Caki2 (cell line): ENCODE measurements at regions not wholly inside any gene's neighbourhood (a gene's known extent, or its start where the extent isn't known, plus 50 kb on each side); places are given as distances from the start of the nearest gene placed in this dataset.

Experiments
- DNase-seq: peaks from one replicate; pipeline ENCODE4 v3.0.0-alpha.2; 2015; ENCODE audit warnings: low read depth
- in situ Hi-C: cut with HindIII; loops from 2 replicates; pipeline ENCODE4 v1.10.0; 2016; ENCODE audit warnings: low sequenced_read_pairs, low pct_unique_long_range_greater_than_20kb, mixed read lengths

DNA sequence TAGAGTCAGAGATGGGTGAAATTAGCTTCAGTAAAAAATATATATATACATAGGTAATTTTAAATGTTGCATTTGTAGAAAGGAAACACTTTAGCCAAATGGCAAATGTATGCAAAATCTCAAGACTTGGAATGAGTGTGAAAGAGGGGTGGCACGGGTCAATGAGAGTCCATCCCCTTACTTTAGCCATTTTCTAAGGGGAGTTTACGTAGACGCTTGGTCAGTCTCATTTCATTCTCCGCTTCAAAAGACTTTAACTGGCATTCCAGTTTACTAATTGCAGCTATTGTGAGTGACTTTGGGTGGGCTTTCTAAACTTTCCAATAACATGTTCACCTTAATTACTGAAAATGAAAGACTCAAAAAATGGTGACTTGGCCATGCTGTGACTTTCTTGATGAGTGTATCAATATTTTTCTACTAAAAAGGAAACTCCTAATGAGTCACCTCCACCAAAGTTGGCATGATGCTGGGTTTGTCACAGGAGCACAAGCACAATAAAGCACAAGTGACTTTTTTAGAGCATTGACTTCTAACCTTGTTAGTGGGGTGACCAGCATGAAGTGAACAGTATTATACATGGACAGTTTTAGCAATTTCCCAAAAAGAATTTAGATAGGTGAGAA, 356.0 kb upstream of the RASGEF1B start:
- in situ Hi-C loops, result no loop called here

DNA sequence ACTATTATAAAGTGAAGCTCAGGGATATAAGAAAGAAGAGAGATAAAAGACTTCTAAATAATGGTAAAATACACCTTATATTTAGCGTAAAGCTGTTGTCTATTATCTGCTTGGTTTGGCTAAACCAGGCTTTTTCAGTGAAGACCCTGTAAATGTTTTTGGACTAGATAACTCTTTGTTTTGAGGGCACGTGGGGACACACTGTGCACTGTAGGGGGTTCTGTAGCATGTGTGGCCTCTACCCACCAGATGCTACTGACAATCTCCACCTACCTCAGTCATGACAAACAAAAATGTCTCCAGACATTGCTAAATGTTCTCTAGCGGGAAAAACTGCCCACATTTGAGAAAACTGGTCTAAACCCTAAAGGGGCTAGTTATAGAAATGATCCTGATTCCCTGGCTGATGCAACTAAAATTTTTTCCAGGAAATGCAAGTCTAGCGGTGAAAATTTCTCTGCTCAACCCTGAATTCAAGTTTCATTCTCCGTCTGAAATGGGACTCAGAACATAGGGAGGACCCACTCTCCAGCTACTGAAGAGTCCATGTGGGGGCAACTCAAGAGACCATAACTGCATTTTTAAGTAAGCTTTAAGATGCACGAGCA, 355.2 kb upstream of the RASGEF1B start:
- DNase-seq, result no peak
- in situ Hi-C loops, result no loop called here

More for the DNA sequence above, 356.0 kb upstream of the RASGEF1B start:
- DNase-seq, result no peak

GRCh38 chr4:81826335-81826734, 354.6 kb upstream of the RASGEF1B start:
- in situ Hi-C loops, result no loop called here
- no peak for DNase-seq

DNA sequence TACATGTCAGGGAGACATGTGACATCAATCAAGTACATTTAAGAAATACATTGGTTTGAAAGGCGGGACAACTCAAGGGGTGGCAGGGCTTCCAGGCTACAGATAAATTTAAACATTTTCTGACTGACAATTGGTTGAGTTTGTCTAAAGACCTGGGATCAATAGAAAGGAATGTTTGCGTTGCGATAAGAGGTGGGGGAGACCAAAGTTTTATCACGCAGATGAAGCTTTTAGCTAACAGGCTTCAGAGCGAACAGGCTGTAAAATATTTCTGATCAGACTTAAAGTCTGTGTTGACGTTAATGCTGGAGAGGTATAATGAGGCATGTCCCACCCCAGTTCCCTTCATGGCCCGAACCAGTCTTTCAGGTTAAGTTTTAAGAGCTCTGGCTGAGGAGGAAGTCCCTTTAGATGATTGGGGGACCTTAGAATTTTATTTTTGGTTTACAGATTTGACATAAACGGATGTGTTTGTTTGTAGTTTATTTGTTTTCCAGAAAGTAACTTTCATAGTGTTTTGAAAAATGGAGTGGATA, 346.7 kb upstream of the RASGEF1B start:
- DNase-seq, result no peak
- in situ Hi-C loops, result no loop called here

- in situ Hi-C loops, result no loop called here
- DNase-seq, result no peak
These were observed 344.5 kb upstream of the RASGEF1B start for GRCh38 chr4:81816031-81816761.

GRCh38 chr4:81814987-81815541, 343.4 kb upstream of the RASGEF1B start:
- in situ Hi-C loops, result no loop called here
- DNase-seq, result no peak

GRCh38 chr4:81811562-81812293, 340.0 kb upstream of the RASGEF1B start:
- in situ Hi-C loops, result no loop called here
- no peak for DNase-seq

DNA sequence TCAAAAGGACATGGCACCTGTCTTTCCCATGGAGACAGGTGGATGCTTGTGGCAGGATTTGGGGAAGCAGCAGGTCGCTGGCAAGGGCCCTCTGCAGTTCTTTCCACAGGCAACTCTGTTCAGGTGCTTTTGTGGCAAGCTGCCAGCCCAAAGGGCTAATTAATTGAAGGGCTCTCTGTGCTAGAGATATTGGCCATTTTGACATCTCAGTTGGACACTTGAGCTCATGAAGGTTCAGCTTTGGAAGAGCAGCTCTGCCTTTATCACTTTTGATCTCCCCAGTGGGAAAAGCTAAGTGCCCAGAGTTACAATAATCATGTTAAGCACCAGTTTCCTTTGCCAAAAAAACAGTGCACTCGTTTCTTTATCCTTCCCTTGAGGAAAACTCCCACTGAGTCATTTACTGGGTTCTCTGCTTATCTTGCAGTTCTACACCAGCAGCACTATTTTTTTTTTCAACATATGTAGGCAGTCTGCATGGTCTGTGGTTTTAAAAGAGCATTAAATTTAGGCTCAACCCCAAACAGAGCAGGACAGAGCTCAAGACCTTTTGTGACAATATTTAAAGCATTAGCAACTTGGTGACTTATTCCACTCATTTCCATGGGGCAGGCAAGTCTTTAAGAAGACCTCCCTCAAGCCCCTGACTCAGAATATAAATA, 336.4 kb upstream of the RASGEF1B start:
- in situ Hi-C loops, result no loop called here
- no peak for DNase-seq

DNA sequence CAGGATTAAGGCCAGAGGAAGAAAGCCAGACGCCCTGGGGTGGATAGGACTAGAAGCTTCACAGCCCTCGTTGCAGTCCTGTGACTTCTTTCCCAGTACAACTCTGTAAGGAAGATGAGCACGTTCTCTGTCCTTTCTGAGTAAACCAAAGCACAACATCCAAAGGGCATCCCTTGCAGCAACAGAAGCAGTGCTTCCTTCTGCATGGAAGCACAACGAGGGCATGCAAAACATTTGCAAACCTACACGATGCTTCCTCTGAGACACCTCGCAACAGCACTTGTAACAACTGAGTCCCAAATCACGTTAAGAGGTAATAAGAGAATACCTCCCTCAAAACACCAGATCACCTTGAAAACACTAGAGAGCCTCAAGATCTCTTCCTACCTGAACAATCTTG, 335.7 kb upstream of the RASGEF1B start:
- in situ Hi-C loops, result no loop called here
- no peak for DNase-seq

DNA sequence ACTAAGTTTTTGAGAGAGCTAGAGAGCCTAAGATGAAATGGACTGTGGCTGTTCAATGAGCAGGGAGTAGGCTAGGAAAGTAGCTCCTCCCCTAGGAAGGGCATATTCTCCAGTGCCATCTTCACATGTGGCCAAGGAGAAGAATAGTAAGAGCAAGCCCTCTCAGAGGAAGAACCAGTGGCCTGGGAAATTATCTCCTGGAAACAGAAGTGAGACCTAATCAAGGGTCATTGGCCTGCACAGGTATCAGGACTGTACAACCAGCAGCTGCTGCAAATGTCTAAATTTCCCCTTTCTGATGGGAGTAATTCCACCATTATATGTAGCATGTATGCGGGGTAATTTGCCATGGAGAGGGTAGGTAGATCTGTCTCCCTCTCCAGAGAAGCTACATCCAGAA, 334.8 kb upstream of the RASGEF1B start:
- DNase-seq, result no peak
- in situ Hi-C loops, result no loop called here

GRCh38 chr4:81804849-81805248, 333.1 kb upstream of the RASGEF1B start:
- no peak for DNase-seq
- in situ Hi-C loops, result no loop called here

- DNase-seq, result no peak
These were observed 330.7 kb upstream of the RASGEF1B start for GRCh38 chr4:81802285-81802846.

DNA sequence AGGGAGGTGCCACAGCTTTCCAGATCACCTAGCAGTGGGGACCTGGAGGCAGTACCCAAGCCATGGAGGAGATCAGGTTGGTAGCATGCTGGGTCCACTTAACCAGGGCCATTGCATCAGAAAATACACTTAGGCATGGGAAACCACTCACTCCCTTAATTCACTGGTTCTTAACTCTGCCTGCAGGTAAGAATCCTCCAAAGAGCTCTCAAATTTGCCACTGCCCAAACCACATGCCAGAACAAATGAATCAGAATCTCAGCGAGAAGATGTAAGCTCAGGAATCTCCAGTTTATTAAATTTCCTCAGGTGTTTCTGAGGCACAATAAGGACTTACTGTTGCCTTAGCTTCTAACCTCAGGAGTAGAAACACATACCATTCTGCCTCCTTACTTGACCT, 327.7 kb upstream of the RASGEF1B start:
- DNase-seq, result no peak
- in situ Hi-C loops, result no loop called here

More at GRCh38 chr4:81802285-81802846, 330.7 kb upstream of the RASGEF1B start:
- in situ Hi-C loops, result no loop called here

GRCh38 chr4:81796790-81797528, 325.3 kb upstream of the RASGEF1B start:
- no peak for DNase-seq
- in situ Hi-C loops, result no loop called here

- in situ Hi-C loops, result no loop called here
- DNase-seq, result no peak
These were observed 320.8 kb upstream of the RASGEF1B start for GRCh38 chr4:81792521-81792920.

DNA sequence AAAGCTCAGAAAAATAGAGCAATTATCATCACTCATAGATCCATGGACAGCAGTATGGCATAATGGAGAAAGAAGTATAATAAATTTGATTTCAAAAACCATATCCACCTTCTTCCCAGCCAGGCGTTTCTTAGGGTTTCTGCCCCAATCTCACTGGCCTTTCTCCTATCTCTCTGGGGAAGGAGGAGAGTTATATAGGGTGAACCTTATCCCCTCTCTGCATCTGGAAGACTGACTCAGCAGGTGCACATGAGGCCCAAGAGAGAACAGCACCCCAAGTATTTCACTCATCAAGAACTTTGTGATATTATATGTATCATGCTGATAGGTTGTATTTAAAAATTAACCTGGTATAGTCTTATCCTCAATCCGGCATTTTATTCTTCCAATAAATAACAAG, 318.8 kb upstream of the RASGEF1B start:
- DNase-seq, result no peak
- in situ Hi-C loops, result no loop called here

- in situ Hi-C loops, result no loop called here
These were observed 318.2 kb upstream of the RASGEF1B start for GRCh38 chr4:81789741-81790399.

More at GRCh38 chr4:81789741-81790399, 318.2 kb upstream of the RASGEF1B start:
- DNase-seq, result no peak
